GM23248 (cell line): ENCODE measurements at regions not wholly inside any gene's neighbourhood (a gene's known extent, or its start where the extent isn't known, plus 50 kb on each side); places are given as distances from the start of the nearest gene placed in this dataset.

ENCODE experiments used
- DNase-seq: peaks from one replicate; pipeline ENCODE4 v3.0.0-alpha.2; 2015
- H2AFZ ChIP-seq: fragments of 200-600 bp; sonication (generic); 2 replicates; pipeline ENCODE4 v1.6.1; 2016; ENCODE audit warnings: antibody characterized with exemption
- H3F3A ChIP-seq: fragments of 200-600 bp; sonication (generic); 2 replicates; pipeline ENCODE4 v1.6.1; 2016; ENCODE audit warnings: mild to moderate bottlenecking, antibody characterized with exemption, mixed run types; ENCODE audit not compliant: insufficient read depth
- H3K27ac ChIP-seq: fragments of 200-600 bp; sonication (generic); 2 replicates; pipeline ENCODE4 v1.5.1; 2016; ENCODE audit warnings: mild to moderate bottlenecking
- H3K27me3 ChIP-seq: fragments of 200-600 bp; sonication (generic); replicated peaks from 2 replicates; pipeline ENCODE4 v1.6.1; 2016; ENCODE audit warnings: mild to moderate bottlenecking; ENCODE audit not compliant: insufficient read depth
- H3K36me3 ChIP-seq: fragments of 200-600 bp; sonication (generic); 2 replicates; pipeline ENCODE4 v1.6.1; 2016; ENCODE audit warnings: low read depth, mild to moderate bottlenecking
- H3K4me1 ChIP-seq: fragments of 200-600 bp; sonication (generic); 2 replicates; pipeline ENCODE4 v1.6.1; 2016; ENCODE audit warnings: mild to moderate bottlenecking; ENCODE audit not compliant: insufficient read depth
- H3K4me2 ChIP-seq: fragments of 200-600 bp; sonication (generic); one replicate; pipeline ENCODE4 v1.6.1; 2016; ENCODE audit warnings: mild to moderate bottlenecking; ENCODE audit not compliant: unreplicated experiment
- H3K4me3 ChIP-seq: fragments of 200-600 bp; sonication (generic); 2 replicates; pipeline ENCODE4 v1.5.1; 2016; ENCODE audit warnings: mild to moderate bottlenecking
- H3K79me2 ChIP-seq: fragments of 200-600 bp; sonication (generic); 2 replicates; pipeline ENCODE4 v1.6.1; 2016; ENCODE audit warnings: mild to moderate bottlenecking; ENCODE audit not compliant: insufficient read depth
- H3K9ac ChIP-seq: fragments of 200-600 bp; sonication (generic); 2 replicates; pipeline ENCODE4 v1.6.1; 2016; ENCODE audit warnings: mild to moderate bottlenecking
- H3K9me2 ChIP-seq: fragments of 200-600 bp; sonication (generic); 2 replicates; pipeline ENCODE4 v1.6.1; 2016; ENCODE audit warnings: mixed run types, mild to moderate bottlenecking, moderate library complexity; ENCODE audit not compliant: insufficient read depth
- H3K9me3 ChIP-seq: fragments of 200-600 bp; sonication (generic); one replicate; pipeline ENCODE4 v1.6.1; 2017; ENCODE audit warnings: low read depth
- H4K20me1 ChIP-seq: fragments of 200-600 bp; sonication (generic); 2 replicates; pipeline ENCODE4 v1.6.0; 2016; ENCODE audit not compliant: insufficient read depth
- EZH2 ChIP-seq: fragments of 200-600 bp; sonication (generic); IDR thresholded peaks from 2 replicates; pipeline ENCODE4 v1.6.1; 2018; ENCODE audit warnings: antibody characterized with exemption, mild to moderate bottlenecking; ENCODE audit not compliant: insufficient read depth, poor library complexity, severe bottlenecking
- EZH2phosphoT487 ChIP-seq: fragments of 200-600 bp; sonication (generic); IDR thresholded peaks from 2 replicates; pipeline ENCODE4 v1.6.1; 2018; ENCODE audit warnings: antibody characterized with exemption, moderate library complexity, mild to moderate bottlenecking, low read depth; ENCODE audit not compliant: insufficient read depth
- WGBS, 2 experiments: methylation state at CpG; one replicate each; pipeline ENCODE4 v1.1.6; 2015 to 2017; ENCODE audit warnings: low lambda C conversion rate in 2 of 2, low coverage in 1 of 2; ENCODE audit errors: missing lambda C conversion rate in 2 of 2; 5-methylcytosine and 5-hydroxymethylcytosine counted together
- in situ Hi-C: fragments of 300-500 bp; cut with MboI; formaldehyde crosslinking; loops from 2 replicates; pipeline ENCODE4 v1.15.0; 2020

GRCh38 chr7:1326511-1326785 is 93.8 kb downstream of the UNCX start:
- Histone ChIP-seq H3K27ac (no peak overlapping the region), H3K4me2 (no peak overlapping the region), H3K4me1 (no peaks in the 10 kb centered on the region), H3K9ac (no peak overlapping the region), H3K9me2 (no peaks in the 10 kb centered on the region), H3F3A (no peaks in the 10 kb centered on the region), H3K9me3 (no peaks in the 10 kb centered on the region), H4K20me1 (no peaks in the 10 kb centered on the region), H3K4me3 (no peak overlapping the region), H3K36me3 (no peaks in the 10 kb centered on the region), H3K79me2 (no peaks in the 10 kb centered on the region), H2AFZ (no peak overlapping the region), H3K27me3 (peaks cover 27% of the 10 kb centered on the region)
- WGBS, 2 experiments, result 52 to 65% methylated on average over 2 to 9 of the region's 9 CpGs
- no peak for TF ChIP-seq EZH2phosphoT487
- no peak for TF ChIP-seq EZH2
- no peak for DNase-seq
- in situ Hi-C loops, result no loop called here

GRCh38 chr7:1329261-1329660 is 96.6 kb downstream of the UNCX start:
- Histone ChIP-seq H2AFZ (no peak overlapping the region), H3K27me3 (peaks cover 15% of the 10 kb centered on the region; the same call in 1 of the 2 replicates), H4K20me1 (no peaks in the 10 kb centered on the region), H3K4me1 (no peaks in the 10 kb centered on the region), H3K4me2 (no peak overlapping the region), H3K9ac (no peak overlapping the region), H3K9me3 (no peaks in the 10 kb centered on the region), H3K9me2 (no peaks in the 10 kb centered on the region), H3K36me3 (no peaks in the 10 kb centered on the region), H3F3A (no peaks in the 10 kb centered on the region), H3K27ac (no peak overlapping the region), H3K4me3 (no peak overlapping the region), H3K79me2 (no peaks in the 10 kb centered on the region)
- no peak for DNase-seq
- in situ Hi-C loops, result no loop called here
- TF ChIP-seq EZH2phosphoT487 (no peak), EZH2 (no peak)
- 44 to 50% methylated on average over 12 to 13 of the region's 13 CpGs for WGBS, 2 experiments

- Histone ChIP-seq H3K9me2 (no peaks in the 10 kb centered on the region), H3K4me2 (no peak overlapping the region), H3K27ac (no peak overlapping the region), H3K27me3 (peaks cover 7% of the 10 kb centered on the region; the same call in 1 of the 2 replicates), H3K79me2 (no peaks in the 10 kb centered on the region), H3K4me3 (no peak overlapping the region), H2AFZ (no peak overlapping the region), H3F3A (no peaks in the 10 kb centered on the region), H3K4me1 (no peaks in the 10 kb centered on the region), H3K9me3 (no peaks in the 10 kb centered on the region), H3K9ac (no peak overlapping the region), H3K36me3 (no peaks in the 10 kb centered on the region), H4K20me1 (no peaks in the 10 kb centered on the region)
- 37 to 39% methylated on average over 38 of the region's 38 CpGs for WGBS, 2 experiments
- no peak for DNase-seq
- TF ChIP-seq EZH2phosphoT487 (no peak), EZH2 (no peak)
- in situ Hi-C loops, result no loop called here
Observed at GRCh38 chr7:1329966-1330800, 97.5 kb downstream of the UNCX start.

GRCh38 chr7:1330801-1331425 is 98.2 kb downstream of the UNCX start:
- no peaks in the 10 kb centered on the region for H4K20me1 ChIP-seq
- in situ Hi-C loops, result no loop called here
- no peaks in the 10 kb centered on the region for H3K9me2 ChIP-seq
- no peaks in the 10 kb centered on the region for H3K4me1 ChIP-seq
- H2AFZ ChIP-seq, result no peak overlapping the region
- no peaks in the 10 kb centered on the region for H3K79me2 ChIP-seq
- H3K27ac ChIP-seq, result no peak overlapping the region
- TF ChIP-seq EZH2 (no peak), EZH2phosphoT487 (no peak)
- DNase-seq, result no peak
- H3K4me3 ChIP-seq, result no peak overlapping the region
- no peaks in the 10 kb centered on the region for H3K9me3 ChIP-seq
- H3F3A ChIP-seq, result no peaks in the 10 kb centered on the region
- WGBS, 2 experiments, result 55 to 56% methylated on average over 24 to 39 of the region's 39 CpGs
- no peak overlapping the region for H3K9ac ChIP-seq
- peaks cover 9% of the 10 kb centered on the region; the same call in 1 of the 2 replicates for H3K27me3 ChIP-seq
- H3K36me3 ChIP-seq, result no peaks in the 10 kb centered on the region
- no peak overlapping the region for H3K4me2 ChIP-seq
